ENCODE measurements at regions not wholly inside any gene's neighbourhood (a gene's known extent, or its start where the extent isn't known, plus 50 kb on each side); places are given as distances from the start of the nearest gene placed in this dataset.

GRCh38 chrX:95675011-95675410, 1009.6 kb upstream of the DIAPH2 start:
- no peak for TF ChIP-seq SP1 (IDR thresholded peaks at IDR 0.05)
- TF ChIP-seq SUZ12 (IDR thresholded peaks at IDR 0.05): no peak
- TF ChIP-seq PKNOX1 (IDR thresholded peaks at IDR 0.05): no peak
- TF ChIP-seq FOXK2 (IDR thresholded peaks at IDR 0.05): no peak
- no peak for TF ChIP-seq TARDBP (IDR thresholded peaks at IDR 0.05)
- no peak for TF ChIP-seq ELF4 (IDR thresholded peaks at IDR 0.05)
- no peak for TF ChIP-seq NFRKB (IDR thresholded peaks at IDR 0.05)
- TF ChIP-seq FOXM1 (IDR thresholded peaks at IDR 0.05; ENCODE audit: borderline replicate concordance): no peak
- no peak for TF ChIP-seq ARNT (IDR thresholded peaks at IDR 0.05)
- no peak for TF ChIP-seq ZNF384 (IDR thresholded peaks at IDR 0.05)
- no peak for TF ChIP-seq L3MBTL2 (conservative IDR thresholded peaks at IDR 0.05)
- no peak for TF ChIP-seq LEF1 (IDR thresholded peaks at IDR 0.05; ENCODE audit: borderline replicate concordance)
- TF ChIP-seq HDGF (IDR thresholded peaks at IDR 0.05; ENCODE audit: borderline replicate concordance): no peak
- TF ChIP-seq BHLHE40 (IDR thresholded peaks at IDR 0.05; ENCODE audit: borderline replicate concordance): no peak
